ENCODE measurements at regions not wholly inside any gene's neighbourhood (a gene's known extent, or its start where the extent isn't known, plus 50 kb on each side); places are given as distances from the start of the nearest gene placed in this dataset.

GRCh38 chr4:32342054-32342453, 1621.9 kb downstream of the PCDH7 start:
- Histone ChIP-seq H3K27me3 (ENCODE audit: control insufficient read depth, insufficient read depth, low read length) (no peaks in the 10 kb centered on the region), H3K4me3 (ENCODE audit: low read depth, low read length) (no peak overlapping the region), H3K36me3 (ENCODE audit: control insufficient read depth, insufficient read depth, low read length) (no peaks in the 10 kb centered on the region)
- no peak for DNase-seq (ENCODE audit: low read depth)
- TF ChIP-seq CTCF (IDR thresholded peaks at IDR 0.05; ENCODE audit: insufficient read depth, low read length, poor library complexity, severe bottlenecking) = no peak

- no peak for TF ChIP-seq CTCF (IDR thresholded peaks at IDR 0.05; ENCODE audit: insufficient read depth, low read length, poor library complexity, severe bottlenecking)
- Histone ChIP-seq H3K27me3 (ENCODE audit: control insufficient read depth, insufficient read depth, low read length) (no peaks in the 10 kb centered on the region), H3K4me3 (ENCODE audit: low read depth, low read length) (no peak overlapping the region), H3K36me3 (ENCODE audit: control insufficient read depth, insufficient read depth, low read length) (no peaks in the 10 kb centered on the region)
- DNase-seq (ENCODE audit: low read depth) = no peak
These were observed 1628.9 kb downstream of the PCDH7 start for GRCh38 chr4:32349026-32349425.

- Histone ChIP-seq H3K27me3 (ENCODE audit: control insufficient read depth, insufficient read depth, low read length) (no peaks in the 10 kb centered on the region), H3K4me3 (ENCODE audit: low read depth, low read length) (no peak overlapping the region), H3K36me3 (ENCODE audit: control insufficient read depth, insufficient read depth, low read length) (no peaks in the 10 kb centered on the region)
- no peak for DNase-seq (ENCODE audit: low read depth)
- no peak for TF ChIP-seq CTCF (IDR thresholded peaks at IDR 0.05; ENCODE audit: insufficient read depth, low read length, poor library complexity, severe bottlenecking)
These were observed 1654.0 kb downstream of the PCDH7 start for GRCh38 chr4:32374206-32374605.

GRCh38 chr4:32393806-32394205, 1673.6 kb downstream of the PCDH7 start:
- no peaks in the 10 kb centered on the region for H3K36me3 ChIP-seq (ENCODE audit: control insufficient read depth, insufficient read depth, low read length)
- no peak overlapping the region for H3K4me3 ChIP-seq (ENCODE audit: low read depth, low read length)
- H3K27me3 ChIP-seq (ENCODE audit: control insufficient read depth, insufficient read depth, low read length) = no peaks in the 10 kb centered on the region
- DNase-seq (ENCODE audit: low read depth) = no peak
- TF ChIP-seq CTCF (IDR thresholded peaks at IDR 0.05; ENCODE audit: insufficient read depth, low read length, poor library complexity, severe bottlenecking) = no peak

- no peak for DNase-seq (ENCODE audit: low read depth)
- Histone ChIP-seq H3K4me3 (ENCODE audit: low read depth, low read length) (no peak overlapping the region), H3K27me3 (ENCODE audit: control insufficient read depth, insufficient read depth, low read length) (no peaks in the 10 kb centered on the region), H3K36me3 (ENCODE audit: control insufficient read depth, insufficient read depth, low read length) (no peaks in the 10 kb centered on the region)
- no peak for TF ChIP-seq CTCF (IDR thresholded peaks at IDR 0.05; ENCODE audit: insufficient read depth, low read length, poor library complexity, severe bottlenecking)
These were observed 1674.1 kb downstream of the PCDH7 start for GRCh38 chr4:32394255-32394654.

- H3K36me3 ChIP-seq (ENCODE audit: control insufficient read depth, insufficient read depth, low read length) = no peaks in the 10 kb centered on the region
- no peak for TF ChIP-seq CTCF (IDR thresholded peaks at IDR 0.05; ENCODE audit: insufficient read depth, low read length, poor library complexity, severe bottlenecking)
- no peaks in the 10 kb centered on the region for H3K27me3 ChIP-seq (ENCODE audit: control insufficient read depth, insufficient read depth, low read length)
- no peak overlapping the region for H3K4me3 ChIP-seq (ENCODE audit: low read depth, low read length)
- DNase-seq (ENCODE audit: low read depth) = no peak
These were observed 1676.4 kb downstream of the PCDH7 start for GRCh38 chr4:32396507-32397070.

Data from kidney epithelial cell (primary cell).